Brain pericyte (primary cell): ENCODE measurements at regions not wholly inside any gene's neighbourhood (a gene's known extent, or its start where the extent isn't known, plus 50 kb on each side); places are given as distances from the start of the nearest gene placed in this dataset.

Experiments used
- DNase-seq: peaks from one replicate; pipeline ENCODE4 v3.0.0-alpha.2; 2012; ENCODE audit warnings: low read depth, low spot score

DNA sequence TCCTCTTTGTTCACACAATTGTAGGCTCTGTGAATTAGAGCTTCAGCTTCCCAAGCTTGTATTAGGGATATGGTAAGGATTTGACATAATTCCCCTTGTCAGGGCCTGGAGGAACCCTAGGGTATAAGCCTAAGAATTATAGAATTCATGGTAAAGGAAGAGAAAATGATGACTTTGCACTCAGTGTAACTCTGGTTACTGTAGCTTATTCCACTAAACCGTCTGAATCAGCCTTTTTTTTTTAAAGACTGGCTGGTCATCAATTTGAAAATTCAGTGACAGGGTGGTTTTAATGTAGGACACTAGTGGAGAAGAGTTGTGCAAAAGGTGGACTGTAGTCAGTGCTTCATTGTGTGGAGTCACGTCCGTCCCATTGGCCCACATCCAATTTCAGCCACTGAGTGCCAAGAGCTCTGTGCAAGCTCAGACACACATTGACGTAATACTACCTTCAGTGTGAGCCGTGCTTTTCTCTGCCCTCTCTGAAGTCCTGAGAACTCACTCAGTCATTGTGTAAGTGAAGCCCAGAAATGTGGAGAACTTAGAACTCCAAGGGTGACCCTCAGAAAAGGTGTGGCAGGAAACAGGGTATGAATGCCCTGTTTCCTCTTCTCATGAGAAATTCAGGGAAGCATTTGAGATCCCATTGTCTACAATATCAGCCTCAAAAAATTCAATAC, 449.8 kb downstream of the C4orf33 start:
- DNase-seq = no peak

DNA sequence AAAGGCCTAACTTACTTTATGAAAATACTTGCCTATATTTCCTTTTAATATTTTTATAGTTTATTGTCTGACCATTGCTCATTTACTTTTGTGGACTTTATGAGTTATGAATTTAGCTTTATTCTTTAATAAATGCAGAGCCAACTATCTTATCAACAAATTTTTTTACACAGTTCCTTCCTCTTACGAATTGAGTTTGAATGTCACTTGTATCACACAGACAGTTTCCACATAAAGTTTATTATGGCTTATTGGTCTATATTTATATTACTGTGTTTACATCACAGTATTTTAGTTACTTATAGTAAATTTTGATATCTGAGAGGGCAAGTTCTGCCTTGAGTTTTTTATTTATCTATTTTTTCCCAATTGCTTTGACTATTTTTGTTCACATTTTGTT, 450.6 kb downstream of the C4orf33 start:
- no peak for DNase-seq

- DNase-seq = no peak
Observed at GRCh38 chr4:129550281-129550785, 454.4 kb downstream of the C4orf33 start.

- no peak for DNase-seq
Observed at GRCh38 chr4:129561280-129561679, 465.3 kb downstream of the C4orf33 start.

DNA sequence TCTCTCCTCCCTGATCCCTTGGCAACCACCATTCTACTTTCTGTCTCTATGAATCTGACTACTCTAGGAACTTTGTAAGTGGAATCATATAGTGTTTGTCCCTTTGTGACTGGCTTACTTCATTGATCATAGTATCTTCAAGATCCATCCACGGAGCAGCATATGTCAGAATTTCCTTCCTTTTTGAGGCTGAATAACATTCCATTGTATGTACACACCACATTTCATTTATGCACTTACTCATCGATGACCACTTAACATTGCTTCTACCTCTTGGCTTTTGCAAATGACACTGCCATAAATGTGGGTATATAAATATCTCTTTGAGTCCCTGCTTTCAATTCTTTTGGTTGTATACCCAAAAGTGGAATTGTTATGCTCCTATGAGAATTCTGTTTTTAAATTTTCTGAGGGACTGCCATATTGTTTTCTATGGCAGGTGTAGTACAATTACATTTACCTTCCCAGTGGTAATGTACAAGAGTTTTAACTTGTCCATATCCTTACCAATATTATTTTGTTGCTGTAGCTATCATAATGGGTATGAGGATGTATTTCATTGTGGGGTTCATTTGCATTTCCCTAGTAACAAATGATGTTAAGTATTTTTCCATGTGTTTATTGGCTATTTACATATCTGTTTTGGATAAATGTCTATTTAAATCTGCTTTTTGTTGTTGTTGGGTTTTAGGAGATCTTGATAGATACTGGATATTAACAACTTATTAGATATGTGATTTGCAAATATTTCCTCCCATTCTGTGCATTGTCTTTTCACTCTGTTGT, 466.1 kb downstream of the C4orf33 start:
- no peak for DNase-seq

- DNase-seq = no peak
Observed at GRCh38 chr4:129565214-129565613, 469.3 kb downstream of the C4orf33 start.

DNA sequence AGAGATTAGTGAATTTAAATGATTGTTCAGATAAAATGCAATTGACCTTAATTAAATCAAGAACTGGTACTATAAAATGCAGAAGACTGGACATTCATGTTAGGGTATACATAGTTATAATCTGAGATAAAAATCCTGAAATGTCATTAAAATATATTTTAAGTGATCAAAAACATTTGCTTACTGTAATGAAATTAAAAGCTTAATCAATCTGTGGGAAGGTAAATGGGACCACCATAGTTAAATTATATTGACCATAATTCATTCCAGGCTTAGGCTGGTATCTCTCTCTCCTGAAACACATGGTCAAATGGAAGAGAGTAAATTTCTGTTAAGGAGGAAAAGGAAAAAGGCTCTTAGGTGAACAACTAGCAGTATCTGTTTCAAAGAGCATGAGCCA, 474.4 kb downstream of the C4orf33 start:
- no peak for DNase-seq

- no peak for DNase-seq
Observed at GRCh38 chr4:129578336-129578735, 482.4 kb downstream of the C4orf33 start.

- DNase-seq = no peak
Observed at GRCh38 chr4:129581305-129581704, 485.4 kb downstream of the C4orf33 start.

GRCh38 chr4:129583868-129584267, 487.9 kb downstream of the C4orf33 start:
- DNase-seq = no peak

DNA sequence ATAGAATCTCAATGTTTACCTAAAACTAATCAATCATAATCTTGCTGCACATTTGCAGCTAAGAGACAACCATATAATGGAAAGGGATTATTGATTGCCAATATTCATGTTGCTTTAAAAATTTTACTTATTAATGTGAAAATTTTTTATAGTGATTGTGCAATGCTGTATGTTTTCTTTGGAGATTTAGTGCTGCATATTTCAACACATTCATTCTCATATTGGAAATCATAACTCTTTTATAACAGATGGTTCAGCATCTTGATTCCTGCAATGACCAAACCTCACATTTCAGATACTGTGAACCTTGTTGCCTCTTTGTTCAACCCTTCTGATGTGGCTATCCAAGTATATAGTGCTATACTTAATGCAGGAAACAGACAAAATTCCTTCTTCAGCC, 502.6 kb downstream of the C4orf33 start:
- DNase-seq = no peak

- no peak for DNase-seq
Observed at GRCh38 chr4:129600898-129601297, 504.9 kb downstream of the C4orf33 start.

GRCh38 chr4:129602447-129602846, 506.5 kb downstream of the C4orf33 start:
- no peak for DNase-seq

- no peak for DNase-seq
Observed at GRCh38 chr4:129603241-129603931, 507.4 kb downstream of the C4orf33 start.

DNA sequence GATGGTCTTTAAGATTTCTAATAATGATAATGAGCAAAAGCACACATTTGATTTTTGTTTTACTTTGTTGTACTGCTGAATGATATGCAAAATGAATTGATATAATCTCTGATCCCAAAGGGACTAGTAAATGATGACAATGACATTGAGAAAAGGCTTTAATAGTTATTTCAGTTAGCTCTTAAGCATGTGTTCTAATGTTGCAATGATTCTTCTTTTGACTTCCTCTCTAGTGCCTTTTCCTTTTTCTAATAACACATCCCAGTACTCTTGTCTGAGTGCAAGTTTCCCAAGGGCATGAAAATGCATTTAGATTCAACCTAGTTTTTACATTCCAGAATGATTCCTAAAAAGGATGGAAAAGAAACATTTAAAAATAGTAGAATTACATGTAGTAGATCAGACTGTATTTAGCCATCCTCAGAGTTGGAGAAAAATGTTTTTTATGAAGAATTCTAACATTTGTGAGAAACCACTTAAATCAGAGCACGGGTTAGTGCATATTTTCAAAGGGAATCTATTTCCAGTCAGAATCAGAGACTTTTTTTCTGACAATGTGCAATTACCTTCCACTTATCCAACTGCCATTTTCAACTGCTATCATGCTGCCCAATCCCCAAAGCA, 508.8 kb downstream of the C4orf33 start:
- no peak for DNase-seq

DNA sequence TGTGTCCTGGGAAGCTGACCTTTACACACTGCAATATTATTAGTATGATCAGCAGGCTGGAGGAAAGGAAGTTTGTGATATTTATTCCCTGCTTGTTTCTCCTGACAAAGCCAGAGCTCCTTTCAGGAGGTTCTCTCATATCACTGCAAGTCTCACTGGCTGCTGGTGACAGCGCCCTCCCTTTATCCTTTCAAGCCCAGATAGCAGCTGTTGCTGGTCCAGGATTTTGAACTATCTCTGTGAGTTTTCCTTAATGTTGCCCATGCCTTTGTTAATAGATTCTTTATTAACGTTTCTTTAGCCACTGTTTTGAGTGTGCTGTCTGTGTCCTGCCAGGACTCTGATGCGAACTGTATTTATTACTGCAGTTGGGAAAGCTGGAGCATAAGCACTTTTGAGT, 518.7 kb downstream of the C4orf33 start:
- no peak for DNase-seq

DNA sequence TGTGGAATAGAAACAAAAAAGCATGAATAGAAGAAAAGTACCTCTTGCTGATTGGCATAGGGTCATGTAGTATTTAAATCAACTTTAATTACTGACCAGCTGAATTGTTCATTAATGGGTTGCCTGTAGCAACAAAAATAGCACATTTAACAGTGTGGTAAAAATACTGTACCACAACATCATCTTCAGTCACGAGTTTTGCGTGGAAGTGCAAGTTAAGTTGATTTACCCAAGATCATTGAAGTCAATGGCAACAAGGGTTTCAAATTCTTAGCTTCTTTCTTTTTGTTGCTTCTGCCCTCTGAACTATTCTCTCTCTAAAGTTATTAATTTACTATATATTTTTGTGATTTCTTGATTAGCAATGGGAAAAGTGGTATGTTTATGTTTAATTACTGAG, 526.6 kb downstream of the C4orf33 start:
- DNase-seq = no peak

GRCh38 chr4:129623233-129623875, 527.4 kb downstream of the C4orf33 start:
- no peak for DNase-seq

- DNase-seq = no peak
Observed at GRCh38 chr4:129641179-129641578, 545.2 kb downstream of the C4orf33 start.

DNA sequence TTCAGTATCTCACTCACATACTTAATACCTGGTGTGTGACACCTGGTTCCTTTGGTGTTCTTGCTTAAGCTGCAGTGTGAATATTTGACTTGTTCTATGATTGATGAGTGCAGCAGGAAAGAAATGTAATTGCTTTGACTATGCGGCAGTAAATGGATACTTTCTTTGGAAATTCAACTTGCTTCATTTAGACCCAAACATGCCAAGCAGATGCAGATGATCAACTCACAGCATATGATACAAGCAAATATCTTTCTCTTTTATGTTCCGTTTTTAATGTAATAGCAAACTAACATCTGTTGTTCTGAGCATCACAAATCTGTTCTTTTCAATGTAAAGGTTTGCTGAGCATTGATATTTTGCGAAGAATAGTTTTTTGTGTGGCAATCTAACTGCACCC, 549.5 kb downstream of the C4orf33 start:
- no peak for DNase-seq

GRCh38 chr4:129668092-129668491, 572.1 kb downstream of the C4orf33 start:
- DNase-seq = no peak

- no peak for DNase-seq
Observed at GRCh38 chr4:129672941-129673340, 577.0 kb downstream of the C4orf33 start.
